ENCODE measurements at regions not wholly inside any gene's neighbourhood (a gene's known extent, or its start where the extent isn't known, plus 50 kb on each side); places are given as distances from the start of the nearest gene placed in this dataset.
"Not testable (repeated sequence)": the region's sequence is repeated elsewhere in the genome, so short reads cannot be mapped to it uniquely, and the experiment has no call there.

- TF ChIP-seq, protein P1, sequence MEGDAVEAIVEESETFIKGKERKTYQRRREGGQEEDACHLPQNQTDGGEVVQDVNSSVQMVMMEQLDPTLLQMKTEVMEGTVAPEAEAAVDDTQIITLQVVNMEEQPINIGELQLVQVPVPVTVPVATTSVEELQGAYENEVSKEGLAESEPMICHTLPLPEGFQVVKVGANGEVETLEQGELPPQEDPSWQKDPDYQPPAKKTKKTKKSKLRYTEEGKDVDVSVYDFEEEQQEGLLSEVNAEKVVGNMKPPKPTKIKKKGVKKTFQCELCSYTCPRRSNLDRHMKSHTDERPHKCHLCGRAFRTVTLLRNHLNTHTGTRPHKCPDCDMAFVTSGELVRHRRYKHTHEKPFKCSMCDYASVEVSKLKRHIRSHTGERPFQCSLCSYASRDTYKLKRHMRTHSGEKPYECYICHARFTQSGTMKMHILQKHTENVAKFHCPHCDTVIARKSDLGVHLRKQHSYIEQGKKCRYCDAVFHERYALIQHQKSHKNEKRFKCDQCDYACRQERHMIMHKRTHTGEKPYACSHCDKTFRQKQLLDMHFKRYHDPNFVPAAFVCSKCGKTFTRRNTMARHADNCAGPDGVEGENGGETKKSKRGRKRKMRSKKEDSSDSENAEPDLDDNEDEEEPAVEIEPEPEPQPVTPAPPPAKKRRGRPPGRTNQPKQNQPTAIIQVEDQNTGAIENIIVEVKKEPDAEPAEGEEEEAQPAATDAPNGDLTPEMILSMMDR (IDR thresholded peaks at IDR 0.05; ENCODE audit: low read depth, low read length) = no peak
- no peak for TF ChIP-seq POLR2A (IDR thresholded peaks at IDR 0.05; ENCODE audit: extremely low read depth, insufficient read length)
- TF ChIP-seq, protein P2, sequence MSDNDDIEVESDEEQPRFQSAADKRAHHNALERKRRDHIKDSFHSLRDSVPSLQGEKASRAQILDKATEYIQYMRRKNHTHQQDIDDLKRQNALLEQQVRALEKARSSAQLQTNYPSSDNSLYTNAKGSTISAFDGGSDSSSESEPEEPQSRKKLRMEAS (IDR thresholded peaks at IDR 0.05; ENCODE audit: low read depth, low read length) = no peak
- no peak for TF ChIP-seq MYC (IDR thresholded peaks at IDR 0.05; ENCODE audit: low read depth, low read length)
- DNase-seq (ENCODE audit: low read depth) = no peak
- H3K4me3 ChIP-seq (ENCODE audit: low read depth, low read length) = no peak overlapping the region
Measured at GRCh38 chr7:149334930-149335329, 72.9 kb downstream of the ZNF783 start.

- TF ChIP-seq, protein P2 (IDR thresholded peaks at IDR 0.05; ENCODE audit: low read depth, low read length) = no peak
- no peak for TF ChIP-seq MYC (IDR thresholded peaks at IDR 0.05; ENCODE audit: low read depth, low read length)
- no peak for TF ChIP-seq POLR2A (IDR thresholded peaks at IDR 0.05; ENCODE audit: extremely low read depth, insufficient read length)
- TF ChIP-seq, protein P1 (IDR thresholded peaks at IDR 0.05; ENCODE audit: low read depth, low read length) = no peak
- no peak overlapping the region for H3K4me3 ChIP-seq (ENCODE audit: low read depth, low read length)
- DNase-seq (ENCODE audit: low read depth) = no peak
Measured at GRCh38 chr7:149348758-149349369, 86.9 kb downstream of the ZNF783 start.

DNA sequence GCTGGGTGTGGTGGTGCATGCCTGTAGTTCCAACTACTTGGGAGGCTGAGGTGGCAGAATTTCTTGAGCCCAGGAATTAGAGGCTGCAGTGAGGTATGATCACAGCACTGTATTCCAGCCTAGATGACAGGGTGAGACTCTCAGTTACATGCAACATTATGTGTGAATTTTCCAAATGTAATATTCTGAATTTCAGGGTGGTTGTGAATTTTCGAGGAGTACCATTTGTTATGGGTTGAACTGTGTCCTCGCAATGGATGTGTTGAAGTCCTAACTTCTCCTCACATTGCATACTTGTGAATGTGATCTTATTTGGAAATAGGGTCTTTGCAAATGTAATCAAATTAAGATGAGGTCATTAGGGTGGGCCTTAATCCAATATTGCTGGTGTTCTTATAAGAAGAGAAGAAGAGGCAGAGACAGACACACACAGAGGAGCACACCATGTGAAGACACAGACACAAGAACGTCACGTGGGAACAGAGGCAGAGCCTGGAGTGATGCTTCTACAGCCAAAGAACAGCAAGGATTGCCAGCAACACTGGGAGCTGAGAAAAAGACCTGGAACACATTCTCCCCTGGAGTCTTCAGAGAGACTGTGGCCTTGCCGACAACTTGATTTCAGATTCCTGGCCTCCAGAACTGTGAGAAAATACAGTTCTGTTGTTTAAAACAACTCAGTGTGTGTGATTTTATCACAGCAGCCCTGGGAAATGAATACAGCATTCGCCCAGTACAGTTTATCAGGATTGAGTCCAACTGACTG lies 91.9 kb downstream of the ZNF783 start:
- no peak for DNase-seq (ENCODE audit: low read depth)
- H3K4me3 ChIP-seq (ENCODE audit: low read depth, low read length) = no peak overlapping the region
- TF ChIP-seq, protein P2 (IDR thresholded peaks at IDR 0.05; ENCODE audit: low read depth, low read length) = no peak
- TF ChIP-seq POLR2A (IDR thresholded peaks at IDR 0.05; ENCODE audit: extremely low read depth, insufficient read length) = no peak
- no peak for TF ChIP-seq MYC (IDR thresholded peaks at IDR 0.05; ENCODE audit: low read depth, low read length)
- TF ChIP-seq, protein P1 (IDR thresholded peaks at IDR 0.05; ENCODE audit: low read depth, low read length) = no peak

GRCh38 chr7:149355035-149355389 lies 93.0 kb downstream of the ZNF783 start:
- not testable (repeated sequence) for DNase-seq (ENCODE audit: low read depth); H3K4me3 ChIP-seq (ENCODE audit: low read depth, low read length)

- peak; percentile 41 for DNase-seq (ENCODE audit: low read depth)
- H3K4me3 ChIP-seq (ENCODE audit: low read depth, low read length) = no peak overlapping the region
- TF ChIP-seq POLR2A (IDR thresholded peaks at IDR 0.05; ENCODE audit: extremely low read depth, insufficient read length) = no peak
- TF ChIP-seq, protein P2 (IDR thresholded peaks at IDR 0.05; ENCODE audit: low read depth, low read length) = no peak
Measured at GRCh38 chr7:149355390-149356048, 93.5 kb downstream of the ZNF783 start.

DNA sequence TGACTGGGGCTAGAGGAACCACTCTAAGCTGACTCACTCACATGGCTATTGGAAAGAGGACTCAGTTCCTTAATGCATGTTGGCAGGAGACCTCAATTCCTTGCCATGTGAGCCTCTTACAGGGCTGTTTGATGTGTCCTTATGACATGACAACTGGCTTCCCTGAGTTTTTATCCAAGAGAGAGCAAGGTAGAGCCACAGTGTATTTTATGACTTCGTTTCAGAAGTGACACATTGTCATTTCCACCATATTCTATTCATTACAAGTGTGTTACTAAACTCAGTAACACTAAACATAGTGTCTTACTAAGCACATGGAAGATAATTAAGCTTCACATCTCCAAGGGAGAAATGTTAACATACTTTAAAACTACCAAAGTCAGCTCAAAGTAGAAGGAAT lies 98.2 kb downstream of the ZNF777 start:
- H3K4me3 ChIP-seq (ENCODE audit: low read depth, low read length) = no peak overlapping the region
- DNase-seq (ENCODE audit: low read depth) = no peak
- TF ChIP-seq, protein P2 (IDR thresholded peaks at IDR 0.05; ENCODE audit: low read depth, low read length) = no peak
- TF ChIP-seq MYC (IDR thresholded peaks at IDR 0.05; ENCODE audit: low read depth, low read length) = no peak
- TF ChIP-seq, protein P1 (IDR thresholded peaks at IDR 0.05; ENCODE audit: low read depth, low read length) = no peak
- no peak for TF ChIP-seq POLR2A (IDR thresholded peaks at IDR 0.05; ENCODE audit: extremely low read depth, insufficient read length)
